ENCODE measurements at regions not wholly inside any gene's neighbourhood (a gene's known extent, or its start where the extent isn't known, plus 50 kb on each side); places are given as distances from the start of the nearest gene placed in this dataset.

DNA sequence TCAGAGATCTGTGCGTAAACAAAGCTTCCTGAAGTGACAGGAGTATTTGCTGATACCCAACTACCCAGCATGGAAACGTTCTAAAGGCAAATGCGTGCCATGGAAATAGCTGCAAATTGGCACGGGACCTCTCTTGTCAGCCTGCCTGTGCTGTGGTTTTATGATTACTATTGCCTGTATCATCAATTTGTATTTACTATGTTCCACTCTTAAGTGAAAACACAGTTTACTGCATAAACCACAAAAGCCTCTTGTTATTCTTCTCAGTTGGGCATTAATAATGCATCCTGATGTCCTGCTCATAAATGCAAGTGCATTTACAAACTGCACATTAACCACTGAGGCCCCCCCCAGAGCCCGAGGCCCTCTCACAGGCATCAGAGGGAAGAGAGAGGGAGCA lies 196.6 kb upstream of the SLC35G4 start:
- 78 to 79% methylated on average over 5 of the region's 5 CpGs for WGBS, 2 donors
- no peak overlapping the region for H3K4me3 ChIP-seq (replicated peaks in 1 of 3)
- H3K27me3 ChIP-seq = no peaks in the 10 kb centered on the region
- intact Hi-C loops (cut with DNase I) = no loop called here
- no peak for DNase-seq
- H3K36me3 ChIP-seq = no peaks in the 10 kb centered on the region
- no peak for TF ChIP-seq POLR2A (IDR thresholded peaks at IDR 0.05)
- TF ChIP-seq, protein P1, sequence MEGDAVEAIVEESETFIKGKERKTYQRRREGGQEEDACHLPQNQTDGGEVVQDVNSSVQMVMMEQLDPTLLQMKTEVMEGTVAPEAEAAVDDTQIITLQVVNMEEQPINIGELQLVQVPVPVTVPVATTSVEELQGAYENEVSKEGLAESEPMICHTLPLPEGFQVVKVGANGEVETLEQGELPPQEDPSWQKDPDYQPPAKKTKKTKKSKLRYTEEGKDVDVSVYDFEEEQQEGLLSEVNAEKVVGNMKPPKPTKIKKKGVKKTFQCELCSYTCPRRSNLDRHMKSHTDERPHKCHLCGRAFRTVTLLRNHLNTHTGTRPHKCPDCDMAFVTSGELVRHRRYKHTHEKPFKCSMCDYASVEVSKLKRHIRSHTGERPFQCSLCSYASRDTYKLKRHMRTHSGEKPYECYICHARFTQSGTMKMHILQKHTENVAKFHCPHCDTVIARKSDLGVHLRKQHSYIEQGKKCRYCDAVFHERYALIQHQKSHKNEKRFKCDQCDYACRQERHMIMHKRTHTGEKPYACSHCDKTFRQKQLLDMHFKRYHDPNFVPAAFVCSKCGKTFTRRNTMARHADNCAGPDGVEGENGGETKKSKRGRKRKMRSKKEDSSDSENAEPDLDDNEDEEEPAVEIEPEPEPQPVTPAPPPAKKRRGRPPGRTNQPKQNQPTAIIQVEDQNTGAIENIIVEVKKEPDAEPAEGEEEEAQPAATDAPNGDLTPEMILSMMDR (IDR thresholded peaks at IDR 0.05) = no peak
- H3K27ac ChIP-seq = no peak overlapping the region
- no peaks in the 10 kb centered on the region for H3K9me3 ChIP-seq
- no peaks in the 10 kb centered on the region for H3K4me1 ChIP-seq

DNA sequence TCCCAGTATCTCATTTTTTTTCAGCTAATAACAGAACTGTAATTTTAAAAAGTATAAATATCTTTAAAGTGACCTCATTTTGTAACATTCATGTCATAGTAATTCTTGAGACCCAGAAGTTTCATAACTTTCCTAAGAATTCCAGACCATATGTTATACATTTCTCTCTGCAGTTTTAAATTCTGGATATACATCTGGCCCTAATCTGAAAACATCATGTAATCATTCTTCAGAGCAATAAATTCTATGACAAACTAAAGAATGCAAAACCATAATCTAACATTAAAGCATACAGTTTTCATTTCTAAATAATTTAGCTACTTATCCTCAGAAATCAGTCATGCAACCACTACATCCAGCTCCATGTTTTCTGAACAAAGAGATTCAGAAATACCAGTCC lies 198.3 kb upstream of the SLC35G4 start:
- no peak overlapping the region for H3K4me3 ChIP-seq (replicated peaks in 1 of 3)
- no peaks in the 10 kb centered on the region for H3K36me3 ChIP-seq
- no peak for TF ChIP-seq POLR2A (IDR thresholded peaks at IDR 0.05)
- TF ChIP-seq, protein P1 (IDR thresholded peaks at IDR 0.05) = no peak
- no peaks in the 10 kb centered on the region for H3K4me1 ChIP-seq
- H3K9me3 ChIP-seq = no peaks in the 10 kb centered on the region
- DNase-seq = no peak
- no peaks in the 10 kb centered on the region for H3K27me3 ChIP-seq
- intact Hi-C loops (cut with DNase I) = no loop called here
- no peak overlapping the region for H3K27ac ChIP-seq

DNA sequence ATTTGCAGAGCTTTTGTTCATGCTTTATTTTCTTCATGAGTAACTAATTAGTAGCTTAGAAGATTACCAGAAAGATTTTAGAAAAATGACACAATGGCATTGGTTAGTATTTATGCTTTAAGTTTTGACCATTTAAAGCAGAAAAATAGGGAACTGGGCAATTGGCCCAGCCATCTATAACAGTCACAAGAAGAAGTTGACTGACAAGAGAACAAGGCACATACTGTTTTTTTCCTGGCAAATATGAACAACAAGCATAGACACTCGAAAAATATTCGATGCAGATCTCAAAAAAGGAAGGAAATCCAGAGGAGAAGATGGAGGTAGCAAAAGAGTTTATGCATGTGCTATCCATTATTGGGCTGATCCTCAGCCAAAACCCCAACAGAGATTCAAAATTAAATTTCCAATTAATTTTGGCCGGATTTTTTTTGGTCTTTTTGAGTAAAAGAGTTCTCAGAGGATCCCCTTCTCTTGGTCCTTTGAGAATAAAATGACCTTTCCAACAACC lies 200.8 kb upstream of the SLC35G4 start:
- Histone ChIP-seq H3K27me3 (no peaks in the 10 kb centered on the region), H3K4me3 (replicated peaks in 1 of 3) (no peak overlapping the region), H3K27ac (no peak overlapping the region), H3K4me1 (no peaks in the 10 kb centered on the region), H3K36me3 (no peaks in the 10 kb centered on the region), H3K9me3 (no peaks in the 10 kb centered on the region)
- TF ChIP-seq, protein P1 (IDR thresholded peaks at IDR 0.05) = no peak
- TF ChIP-seq POLR2A (IDR thresholded peaks at IDR 0.05) = no peak
- DNase-seq = no peak
- 67 to 78% methylated on average over 3 of the region's 3 CpGs for WGBS, 2 donors
- intact Hi-C loops (cut with DNase I) = no loop called here

DNA sequence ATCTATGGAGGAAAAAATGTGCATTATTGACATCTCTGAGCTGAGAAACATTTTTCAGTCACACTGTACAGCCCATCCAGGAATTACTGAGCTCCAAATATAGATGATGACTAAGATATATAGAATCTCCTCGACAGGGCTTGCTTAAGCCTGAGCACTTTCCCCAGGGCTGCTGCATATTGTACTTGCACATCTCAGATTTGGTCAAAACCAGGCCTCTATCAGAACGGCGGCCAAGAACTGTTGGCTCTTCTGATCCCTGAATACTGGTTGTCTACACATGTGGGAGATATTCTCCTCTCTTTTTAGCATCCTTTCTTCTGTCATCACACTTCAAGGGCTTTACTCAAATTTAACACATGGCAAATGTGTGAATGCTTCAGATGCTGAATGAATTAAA lies 201.5 kb upstream of the SLC35G4 start:
- TF ChIP-seq POLR2A (IDR thresholded peaks at IDR 0.05) = no peak
- TF ChIP-seq, protein P1 (IDR thresholded peaks at IDR 0.05) = no peak
- no peak overlapping the region for H3K4me3 ChIP-seq (replicated peaks in 1 of 3)
- H3K36me3 ChIP-seq = no peaks in the 10 kb centered on the region
- H3K27me3 ChIP-seq = no peaks in the 10 kb centered on the region
- H3K4me1 ChIP-seq = no peaks in the 10 kb centered on the region
- no peak overlapping the region for H3K27ac ChIP-seq
- intact Hi-C loops (cut with DNase I) = no loop called here
- H3K9me3 ChIP-seq = no peaks in the 10 kb centered on the region
- DNase-seq = no peak
- WGBS, 2 donors = 60 to 74% methylated on average over 3 of the region's 3 CpGs

DNA sequence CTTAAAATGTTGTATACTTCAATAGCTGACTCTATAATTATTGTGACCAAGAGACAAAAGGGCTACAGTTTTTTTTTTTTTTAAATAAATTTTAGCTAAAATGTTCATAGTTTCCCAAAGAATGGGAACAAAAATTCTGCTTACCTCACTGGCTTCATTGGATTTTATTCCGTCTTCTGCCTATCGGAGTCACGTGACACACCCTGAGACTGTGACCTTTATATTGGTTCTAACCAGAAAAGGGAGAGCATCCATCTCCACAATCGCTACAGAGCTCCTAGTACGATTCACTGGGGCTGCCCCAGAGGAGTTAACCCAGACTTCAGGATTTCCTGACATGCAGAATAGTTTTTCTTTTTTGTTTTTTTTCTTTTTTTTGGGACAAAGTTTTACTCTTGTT lies 203.6 kb upstream of the SLC35G4 start:
- TF ChIP-seq, protein P1 (IDR thresholded peaks at IDR 0.05) = no peak
- TF ChIP-seq POLR2A (IDR thresholded peaks at IDR 0.05) = no peak
- Histone ChIP-seq H3K4me1 (no peaks in the 10 kb centered on the region), H3K9me3 (no peaks in the 10 kb centered on the region), H3K4me3 (replicated peaks in 1 of 3) (no peak overlapping the region), H3K27ac (no peak overlapping the region), H3K27me3 (no peaks in the 10 kb centered on the region), H3K36me3 (no peaks in the 10 kb centered on the region)
- intact Hi-C loops (cut with DNase I) = no loop called here
- WGBS, 2 donors = 89 to 91% methylated on average over 5 of the region's 5 CpGs
- DNase-seq = no peak

Data from thyroid gland (tissue), 4 donors.